Frontal cortex (tissue), 3 donors: ENCODE measurements at regions not wholly inside any gene's neighbourhood (a gene's known extent, or its start where the extent isn't known, plus 50 kb on each side); places are given as distances from the start of the nearest gene placed in this dataset.

Source experiments
- DNase-seq, 2 donors: peaks; one replicate each; pipeline ENCODE4 v3.0.0; 2012; ENCODE audit warnings: low spot score in 2 of 2
- FAIRE-seq: peaks from 2 replicates; lab custom pipeline; 2012; peaks lifted over from hg19 to GRCh38; lab: Jason Lieb, UNC
- donor health status: control.
- donor health status: control.
- donor health status: control.

GRCh38 chr9:74245866-74246497 lies 251.2 kb upstream of the RORB start:
- FAIRE-seq (no peak), DNase-seq (no peak)

DNA sequence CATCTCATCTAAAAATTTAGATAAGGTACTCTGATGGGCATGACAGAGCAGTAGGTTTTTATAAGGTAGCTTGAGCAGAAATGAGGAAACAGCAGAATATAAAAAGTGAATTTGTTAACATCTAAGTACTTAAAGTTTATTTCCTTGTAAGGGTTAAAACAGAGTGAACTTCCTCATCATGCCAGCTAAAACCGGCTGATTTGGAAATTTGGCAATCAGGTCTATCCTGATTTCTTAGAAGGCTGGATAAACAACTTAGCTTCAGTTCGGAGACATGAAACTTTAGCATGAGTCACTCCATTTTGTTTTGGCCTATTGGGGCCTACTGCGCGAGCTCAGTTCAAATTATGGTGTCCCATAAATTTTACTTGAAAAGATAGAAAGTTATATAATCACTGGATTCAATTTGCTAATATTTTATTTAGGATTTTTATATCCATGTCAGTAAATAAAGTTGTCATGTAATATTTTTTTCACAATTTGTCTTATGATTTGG lies 241.6 kb upstream of the RORB start:
- no peak for DNase-seq
- FAIRE-seq = no peak

GRCh38 chr9:74275872-74276508 lies 221.1 kb upstream of the RORB start:
- DNase-seq = no peak
- FAIRE-seq = no peak

- no peak for DNase-seq
Measured at GRCh38 chr9:74277532-74277931, 219.6 kb upstream of the RORB start.

GRCh38 chr9:74281674-74282073 lies 215.5 kb upstream of the RORB start:
- DNase-seq = no peak
- FAIRE-seq = no peak

More at GRCh38 chr9:74277532-74277931, 219.6 kb upstream of the RORB start:
- no peak for FAIRE-seq

DNA sequence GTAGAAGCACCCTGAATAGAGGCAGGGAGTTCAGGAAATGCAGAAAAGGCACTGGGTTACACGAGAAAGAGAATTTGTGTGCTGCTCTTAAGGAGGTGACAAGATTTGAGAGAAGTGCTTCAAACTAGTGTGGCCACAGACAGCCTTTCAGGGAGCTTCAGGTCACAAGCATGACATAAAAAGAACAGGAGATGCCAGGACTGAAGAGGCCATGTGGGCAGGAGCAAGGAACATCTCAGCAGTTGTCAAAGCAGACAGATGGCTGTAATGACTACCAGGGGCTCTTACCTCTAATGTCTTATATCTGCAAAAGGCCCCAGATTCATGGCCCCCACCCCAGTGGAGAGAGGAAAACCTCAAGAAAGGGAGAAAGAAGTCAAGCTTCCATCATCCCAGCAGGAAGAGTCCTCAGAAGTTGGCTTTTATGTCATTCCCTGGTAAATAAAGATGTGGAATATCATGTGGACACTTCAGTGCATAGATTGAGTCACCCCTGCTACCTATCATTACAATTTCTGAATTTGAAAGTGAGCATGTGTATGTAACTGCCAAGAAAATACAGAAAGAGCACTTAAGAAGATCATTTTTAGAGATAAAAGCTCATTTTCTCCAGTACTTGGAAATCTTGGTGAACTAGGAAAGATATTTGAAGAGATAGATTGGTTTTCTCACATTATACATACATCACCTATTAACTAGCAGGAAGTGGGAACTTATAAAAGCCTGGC lies 214.4 kb upstream of the RORB start:
- DNase-seq (no peak), FAIRE-seq (no peak)

- DNase-seq = no peak
- FAIRE-seq = no peak
Measured at GRCh38 chr9:74284581-74285450, 212.3 kb upstream of the RORB start.

DNA sequence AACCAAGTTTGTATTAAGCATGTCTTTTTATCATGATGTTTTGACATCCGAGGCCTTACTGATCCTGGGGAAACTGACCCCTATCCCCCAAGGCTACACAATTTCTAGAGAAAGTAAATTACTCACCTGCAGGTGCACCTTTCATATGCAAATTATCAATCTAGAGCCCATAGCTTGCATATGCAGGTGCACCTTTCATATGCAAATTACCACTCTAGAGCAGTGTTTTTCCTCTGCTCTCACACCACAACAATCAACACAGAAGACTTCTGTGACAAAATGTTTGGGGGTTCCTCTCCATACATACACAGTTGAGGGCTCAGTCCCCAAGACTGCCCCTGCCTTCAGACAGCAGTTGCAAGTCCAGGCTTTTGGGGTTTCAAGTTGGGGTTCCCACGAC lies 203.7 kb upstream of the RORB start:
- FAIRE-seq = no peak
- DNase-seq = no peak

DNA sequence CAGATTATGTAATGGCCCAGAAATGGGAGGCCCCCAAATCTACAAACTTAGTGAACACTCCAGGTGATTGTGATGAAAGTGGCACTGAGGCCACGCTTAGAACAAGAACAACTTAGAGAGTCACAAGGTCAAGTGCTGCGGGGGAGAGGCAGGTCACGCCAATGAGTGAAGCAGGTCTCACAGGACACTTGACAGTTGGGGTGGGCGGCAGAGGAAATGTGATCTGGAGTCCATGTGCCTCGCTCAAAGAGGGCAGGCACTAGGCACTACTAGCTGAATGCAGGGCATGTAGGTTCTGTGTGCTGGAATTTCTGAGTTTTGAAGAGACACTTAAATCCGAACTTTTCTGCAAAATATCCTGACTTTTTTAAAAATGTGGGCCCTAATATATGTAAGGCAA lies 193.2 kb upstream of the RORB start:
- DNase-seq (no peak), FAIRE-seq (no peak)

DNA sequence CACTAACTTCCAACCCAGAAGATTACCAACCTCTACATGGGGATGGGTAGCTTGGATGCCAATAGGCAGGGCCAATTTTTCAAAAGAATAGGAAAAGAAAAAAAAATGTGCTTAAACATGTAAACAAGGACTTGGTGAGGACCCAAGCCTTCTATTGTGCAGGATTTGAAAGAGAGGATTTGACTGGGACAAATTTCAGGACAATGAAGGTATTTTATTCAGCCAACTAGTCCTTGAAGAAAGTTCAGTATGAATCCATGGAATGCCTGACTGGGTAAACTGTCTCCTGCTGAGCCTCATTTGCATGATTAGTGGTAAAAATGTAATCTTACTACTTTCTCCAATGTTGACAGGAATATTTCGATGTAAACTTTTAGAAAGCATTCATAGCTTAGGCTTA lies 192.5 kb upstream of the RORB start:
- DNase-seq = no peak

GRCh38 chr9:74309654-74310053 lies 187.5 kb upstream of the RORB start:
- DNase-seq (no peak), FAIRE-seq (no peak)

More for the DNA sequence above, 192.5 kb upstream of the RORB start:
- FAIRE-seq = no peak

- DNase-seq = no peak
- FAIRE-seq = no peak
Measured at GRCh38 chr9:74317235-74317634, 179.9 kb upstream of the RORB start.

- DNase-seq = no peak
- FAIRE-seq = no peak
Measured at GRCh38 chr9:74321396-74321795, 175.7 kb upstream of the RORB start.

GRCh38 chr9:74322661-74323314 lies 174.3 kb upstream of the RORB start:
- DNase-seq (no peak), FAIRE-seq (no peak)

DNA sequence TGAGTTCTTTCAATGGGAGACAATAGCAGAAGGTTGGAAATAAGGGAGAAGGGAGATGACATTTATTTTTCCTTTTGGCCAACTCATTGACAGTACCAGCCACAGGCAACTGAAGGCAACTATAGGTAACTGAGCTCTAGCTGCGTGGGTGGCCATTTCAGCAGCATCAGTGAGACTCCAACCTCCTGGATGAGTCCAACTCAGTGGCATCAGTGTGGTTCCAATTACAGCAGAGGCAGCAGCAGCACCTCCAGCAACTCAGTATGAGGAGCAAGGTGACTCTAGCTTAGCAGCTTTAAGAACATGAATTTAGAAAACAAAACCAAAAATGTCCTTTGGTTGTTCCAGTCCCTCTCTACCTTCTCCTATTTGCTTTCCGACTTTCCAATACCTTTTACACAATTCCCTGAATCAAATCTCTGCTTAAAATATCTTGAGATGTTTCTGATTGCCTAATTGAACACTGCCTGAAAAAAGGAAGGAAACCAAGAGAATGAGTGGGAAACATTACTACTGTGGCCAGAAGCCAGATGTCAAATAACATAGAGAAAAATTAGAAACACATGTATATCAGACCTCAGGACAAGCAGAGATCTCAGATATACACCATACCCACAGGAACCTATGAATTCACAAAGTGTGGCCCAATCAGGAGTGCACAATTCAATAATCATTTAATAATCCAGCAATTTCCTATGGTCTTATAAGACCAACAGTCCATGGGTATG lies 166.5 kb upstream of the RORB start:
- DNase-seq = no peak
- FAIRE-seq = no peak

- FAIRE-seq = no peak
- no peak for DNase-seq
Measured at GRCh38 chr9:74331607-74332006, 165.5 kb upstream of the RORB start.

- DNase-seq (no peak), FAIRE-seq (no peak)
Measured at GRCh38 chr9:74333384-74334032, 163.6 kb upstream of the RORB start.

GRCh38 chr9:74334271-74334670 lies 162.9 kb upstream of the RORB start:
- no peak for DNase-seq
- FAIRE-seq = no peak

DNA sequence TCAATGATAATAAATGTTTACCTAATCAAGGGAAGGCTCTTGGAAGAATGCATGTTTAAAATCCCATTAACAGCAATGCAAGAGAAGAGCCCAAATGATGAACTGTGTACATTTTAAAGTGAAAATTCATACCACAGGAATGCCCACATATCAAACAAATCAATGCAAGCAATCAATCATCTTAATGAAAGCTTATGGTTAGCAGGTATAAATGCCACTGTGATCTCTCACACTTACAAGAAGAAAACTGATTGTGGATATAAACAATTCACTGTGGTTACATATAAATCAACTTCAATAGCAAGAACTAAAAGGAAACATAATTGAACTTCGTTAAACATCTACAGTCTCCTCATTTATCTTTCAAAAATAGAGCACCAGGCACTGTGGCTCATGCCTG lies 161.0 kb upstream of the RORB start:
- DNase-seq (no peak), FAIRE-seq (no peak)
